HL-60 (cell line): ENCODE measurements at regions not wholly inside any gene's neighbourhood (a gene's known extent, or its start where the extent isn't known, plus 50 kb on each side); places are given as distances from the start of the nearest gene placed in this dataset.

Experiments
- DNase-seq, 2 experiments: peaks; one replicate each; pipeline ENCODE4 v3.0.0-alpha.2; 2010 to 2020; ENCODE audit warnings: low read depth in 1 of 2, low spot score in 1 of 2
- H3K27ac ChIP-seq: fragments of 250-450 bp; sonication (Bioruptor Pico); replicated peaks from 2 replicates; pipeline ENCODE4 v1.5.1; 2020; ENCODE audit warnings: mild to moderate bottlenecking, moderate library complexity
- H3K27me3 ChIP-seq: fragments of 250-450 bp; sonication (Bioruptor Pico); 2 replicates; pipeline ENCODE4 v1.5.1; 2021; ENCODE audit warnings: mild to moderate bottlenecking, moderate library complexity; ENCODE audit not compliant: insufficient read depth, poor library complexity, severe bottlenecking
- H3K4me3 ChIP-seq: replicated peaks from 2 replicates; pipeline ENCODE4 v1.5.1; 2011; ENCODE audit warnings: mild to moderate bottlenecking, control low read depth, low read length; ENCODE audit not compliant: insufficient read depth
- GABPA ChIP-seq: IDR thresholded peaks from 2 replicates; pipeline ENCODE4 v1.6.1; 2012; ENCODE audit warnings: low read depth
- POLR2AphosphoS5 ChIP-seq: IDR thresholded peaks from 2 replicates; pipeline ENCODE4 v1.6.1; 2012; ENCODE audit warnings: low read depth
- SPI1 ChIP-seq: IDR thresholded peaks from 2 replicates; pipeline ENCODE4 v1.6.1; 2012; ENCODE audit warnings: low read depth, mild to moderate bottlenecking, borderline replicate concordance
- TF ChIP-seq, protein P1 (sequence below): IDR thresholded peaks from 2 replicates; pipeline ENCODE4 v1.6.1; 2012; ENCODE audit warnings: low read depth; ENCODE audit not compliant: insufficient replicate concordance
- TF ChIP-seq, protein P2 (sequence below): IDR thresholded peaks from one replicate; pipeline ENCODE4 v1.5.1; 2011; ENCODE audit warnings: low read length, control low read depth, inconsistent platforms; ENCODE audit not compliant: insufficient read depth

DNA sequence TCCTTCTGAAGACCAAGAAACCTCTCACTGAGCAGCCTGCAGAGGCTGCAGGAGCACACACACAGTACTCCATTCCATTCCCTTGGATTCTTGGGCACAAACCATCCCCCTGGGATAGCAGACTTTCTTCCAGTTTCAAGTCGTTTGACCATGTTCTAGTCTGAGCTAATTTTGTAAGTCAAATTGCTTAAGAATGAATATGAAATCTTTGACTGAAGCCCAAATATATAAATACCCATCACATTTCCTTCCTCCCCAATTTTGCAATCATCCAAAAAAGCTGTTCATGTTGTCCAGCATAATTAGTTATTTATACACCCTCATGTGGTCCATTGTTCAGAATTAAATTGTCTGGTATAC lies 231.2 kb upstream of the TPRG1 start:
- DNase-seq, result peak in 1 of 2 experiments; percentile 33
- Histone ChIP-seq H3K4me3 (no peak overlapping the region), H3K27me3 (no peaks in the 10 kb centered on the region), H3K27ac (peak overlapping the region; percentile 6; the same call in 1 of the 2 replicates)
- TF ChIP-seq SPI1 (no peak), GABPA (no peak), POLR2AphosphoS5 (no peak)
- TF ChIP-seq, protein P1, sequence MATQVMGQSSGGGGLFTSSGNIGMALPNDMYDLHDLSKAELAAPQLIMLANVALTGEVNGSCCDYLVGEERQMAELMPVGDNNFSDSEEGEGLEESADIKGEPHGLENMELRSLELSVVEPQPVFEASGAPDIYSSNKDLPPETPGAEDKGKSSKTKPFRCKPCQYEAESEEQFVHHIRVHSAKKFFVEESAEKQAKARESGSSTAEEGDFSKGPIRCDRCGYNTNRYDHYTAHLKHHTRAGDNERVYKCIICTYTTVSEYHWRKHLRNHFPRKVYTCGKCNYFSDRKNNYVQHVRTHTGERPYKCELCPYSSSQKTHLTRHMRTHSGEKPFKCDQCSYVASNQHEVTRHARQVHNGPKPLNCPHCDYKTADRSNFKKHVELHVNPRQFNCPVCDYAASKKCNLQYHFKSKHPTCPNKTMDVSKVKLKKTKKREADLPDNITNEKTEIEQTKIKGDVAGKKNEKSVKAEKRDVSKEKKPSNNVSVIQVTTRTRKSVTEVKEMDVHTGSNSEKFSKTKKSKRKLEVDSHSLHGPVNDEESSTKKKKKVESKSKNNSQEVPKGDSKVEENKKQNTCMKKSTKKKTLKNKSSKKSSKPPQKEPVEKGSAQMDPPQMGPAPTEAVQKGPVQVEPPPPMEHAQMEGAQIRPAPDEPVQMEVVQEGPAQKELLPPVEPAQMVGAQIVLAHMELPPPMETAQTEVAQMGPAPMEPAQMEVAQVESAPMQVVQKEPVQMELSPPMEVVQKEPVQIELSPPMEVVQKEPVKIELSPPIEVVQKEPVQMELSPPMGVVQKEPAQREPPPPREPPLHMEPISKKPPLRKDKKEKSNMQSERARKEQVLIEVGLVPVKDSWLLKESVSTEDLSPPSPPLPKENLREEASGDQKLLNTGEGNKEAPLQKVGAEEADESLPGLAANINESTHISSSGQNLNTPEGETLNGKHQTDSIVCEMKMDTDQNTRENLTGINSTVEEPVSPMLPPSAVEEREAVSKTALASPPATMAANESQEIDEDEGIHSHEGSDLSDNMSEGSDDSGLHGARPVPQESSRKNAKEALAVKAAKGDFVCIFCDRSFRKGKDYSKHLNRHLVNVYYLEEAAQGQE, result no peak
- TF ChIP-seq, protein P2, sequence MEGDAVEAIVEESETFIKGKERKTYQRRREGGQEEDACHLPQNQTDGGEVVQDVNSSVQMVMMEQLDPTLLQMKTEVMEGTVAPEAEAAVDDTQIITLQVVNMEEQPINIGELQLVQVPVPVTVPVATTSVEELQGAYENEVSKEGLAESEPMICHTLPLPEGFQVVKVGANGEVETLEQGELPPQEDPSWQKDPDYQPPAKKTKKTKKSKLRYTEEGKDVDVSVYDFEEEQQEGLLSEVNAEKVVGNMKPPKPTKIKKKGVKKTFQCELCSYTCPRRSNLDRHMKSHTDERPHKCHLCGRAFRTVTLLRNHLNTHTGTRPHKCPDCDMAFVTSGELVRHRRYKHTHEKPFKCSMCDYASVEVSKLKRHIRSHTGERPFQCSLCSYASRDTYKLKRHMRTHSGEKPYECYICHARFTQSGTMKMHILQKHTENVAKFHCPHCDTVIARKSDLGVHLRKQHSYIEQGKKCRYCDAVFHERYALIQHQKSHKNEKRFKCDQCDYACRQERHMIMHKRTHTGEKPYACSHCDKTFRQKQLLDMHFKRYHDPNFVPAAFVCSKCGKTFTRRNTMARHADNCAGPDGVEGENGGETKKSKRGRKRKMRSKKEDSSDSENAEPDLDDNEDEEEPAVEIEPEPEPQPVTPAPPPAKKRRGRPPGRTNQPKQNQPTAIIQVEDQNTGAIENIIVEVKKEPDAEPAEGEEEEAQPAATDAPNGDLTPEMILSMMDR, result no peak

DNA sequence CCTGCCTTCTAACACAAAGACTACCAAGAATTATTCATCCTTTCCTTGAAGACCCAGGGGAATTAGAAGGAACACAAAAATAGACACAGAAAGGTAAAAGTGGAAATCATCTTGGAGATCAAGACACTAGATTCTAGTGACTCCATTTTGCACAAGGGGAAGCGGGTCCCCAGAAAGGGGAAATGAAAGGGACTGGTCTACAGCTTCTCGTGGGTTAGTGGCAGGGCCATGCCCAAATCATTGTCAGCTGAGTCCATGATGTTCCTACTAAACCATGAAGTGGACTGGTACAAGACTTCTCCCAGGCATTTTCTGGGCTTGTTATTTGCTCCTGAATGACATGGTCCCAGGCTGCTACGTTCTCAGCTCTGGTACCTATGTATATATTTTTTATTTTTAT lies 230.7 kb upstream of the TPRG1 start:
- Histone ChIP-seq H3K27me3 (no peaks in the 10 kb centered on the region), H3K4me3 (no peak overlapping the region), H3K27ac (peak overlapping the region; percentile 6; the same call in 1 of the 2 replicates)
- DNase-seq, result peak in 1 of 2 experiments; percentile 65
- TF ChIP-seq SPI1 (peak; percentile 86), GABPA (no peak)
- TF ChIP-seq, protein P1, result no peak

DNA sequence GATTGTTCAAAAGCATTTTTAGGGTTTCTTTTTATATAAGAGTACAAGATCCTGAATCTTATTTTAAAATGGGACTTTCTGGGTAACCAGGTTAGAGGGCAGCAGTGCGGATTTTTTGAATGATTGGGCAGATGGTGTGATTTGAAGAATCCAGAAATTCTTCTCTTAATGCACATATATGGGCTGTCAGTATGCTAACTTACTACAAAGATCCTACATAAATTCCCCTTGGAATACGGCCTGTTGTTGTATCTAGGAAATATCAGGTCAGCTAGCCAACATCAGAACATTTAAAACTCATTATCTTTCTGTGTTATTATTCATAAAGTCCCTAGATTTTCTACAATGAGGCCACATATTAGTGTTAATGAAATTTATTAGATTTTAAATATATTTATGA lies 229.6 kb upstream of the TPRG1 start:
- H3K4me3 ChIP-seq, result no peak overlapping the region

More for the DNA sequence above, 229.6 kb upstream of the TPRG1 start:
- TF ChIP-seq SPI1 (no peak), POLR2AphosphoS5 (no peak), GABPA (no peak)
- TF ChIP-seq, protein P2, result no peak
- TF ChIP-seq, protein P1, result no peak
- Histone ChIP-seq H3K27ac (no peak overlapping the region), H3K27me3 (no peaks in the 10 kb centered on the region)
- DNase-seq, result no peak
